Gastrocnemius medialis (tissue), 4 donors: ENCODE measurements at regions not wholly inside any gene's neighbourhood (a gene's known extent, or its start where the extent isn't known, plus 50 kb on each side); places are given as distances from the start of the nearest gene placed in this dataset.
"Not testable (repeated sequence)": the region's sequence is repeated elsewhere in the genome, so short reads cannot be mapped to it uniquely, and the experiment has no call there.

ENCODE experiments used
- ATAC-seq, 2 donors: fragments of 150-250 bp; one replicate each; pipeline ENCODE4 v1.9.1; 2016
- DNase-seq, 2 donors: peaks; one replicate each; pipeline ENCODE4 v3.0.0-alpha.2; 2019
- H3K27ac ChIP-seq, 4 donors: fragments of 200-600 bp; sonication (generic); 1 replicate in 1 of 4; 2 replicates in 3 of 4; pipeline ENCODE4 v1.5.1; 2016 to 2018; ENCODE audit warnings: mild to moderate bottlenecking in 2 of 4, moderate library complexity in 1 of 4
- H3K27me3 ChIP-seq, 3 donors: fragments of 200-600 bp; sonication (generic) in 2 of 3; 1 replicate in 1 of 3; 2 replicates in 2 of 3; pipeline versions ENCODE4 v1.5.1 to v1.6.0; 2016 to 2019; ENCODE audit warnings: mild to moderate bottlenecking in 1 of 3, moderate library complexity in 1 of 3
- H3K36me3 ChIP-seq, 2 donors: fragments of 200-600 bp; sonication (generic) in 1 of 2; one replicate each; pipeline ENCODE4 v1.5.1; 2017 to 2018
- H3K4me1 ChIP-seq, 2 donors: fragments of 200-600 bp; sonication (generic) in 1 of 2; one replicate each; pipeline ENCODE4 v1.5.1; 2016 to 2017; ENCODE audit warnings: mild to moderate bottlenecking in 2 of 2
- H3K4me3 ChIP-seq, 4 donors: fragments of 200-600 bp; sonication (generic) in 3 of 4; 1 replicate in 1 of 4; 2 replicates in 3 of 4; pipeline ENCODE4 v1.5.1; 2016 to 2019; ENCODE audit warnings: mild to moderate bottlenecking in 2 of 4
- H3K9me3 ChIP-seq, 3 donors: fragments of 200-600 bp; sonication (generic) in 2 of 3; 1 replicate in 1 of 3; 2 replicates in 2 of 3; pipeline ENCODE4 v1.5.1; 2016 to 2019
- POLR2A ChIP-seq, 2 donors: fragments of 450-650 bp; IDR thresholded peaks; one replicate each; pipeline ENCODE4 v1.6.1; 2017; ENCODE audit warnings: antibody characterized with exemption in 2 of 2, mild to moderate bottlenecking in 2 of 2, moderate library complexity in 2 of 2
- in situ Hi-C, 4 donors: fragments of 200-750 bp; cut with MboI; loops; one replicate each; pipeline versions ENCODE4 v1.15.0 to v1.8.0; 2017; ENCODE audit warnings: low sequenced_read_pairs in 4 of 4
- intact Hi-C: fragments of 100-400 bp; cut with DNase I; formaldehyde crosslinking; loops from one replicate; pipeline ENCODE4 v1.15.1; 2023; ENCODE audit warnings: low total_unique reads
- TF ChIP-seq, protein P1 (sequence below), 5 experiments: fragments of 450-650 bp in 3 of 5; fragments of 200-600 bp in 2 of 5; sonication (generic) in 2 of 5; IDR thresholded peaks in 4 of 5; conservative IDR thresholded peaks in 1 of 5; 1 replicate in 4 of 5; 2 replicates in 1 of 5; pipeline ENCODE4 v1.5.1; 2016 to 2019; ENCODE audit warnings: antibody characterized with exemption in 5 of 5, mild to moderate bottlenecking in 3 of 5, moderate library complexity in 3 of 5

DNA sequence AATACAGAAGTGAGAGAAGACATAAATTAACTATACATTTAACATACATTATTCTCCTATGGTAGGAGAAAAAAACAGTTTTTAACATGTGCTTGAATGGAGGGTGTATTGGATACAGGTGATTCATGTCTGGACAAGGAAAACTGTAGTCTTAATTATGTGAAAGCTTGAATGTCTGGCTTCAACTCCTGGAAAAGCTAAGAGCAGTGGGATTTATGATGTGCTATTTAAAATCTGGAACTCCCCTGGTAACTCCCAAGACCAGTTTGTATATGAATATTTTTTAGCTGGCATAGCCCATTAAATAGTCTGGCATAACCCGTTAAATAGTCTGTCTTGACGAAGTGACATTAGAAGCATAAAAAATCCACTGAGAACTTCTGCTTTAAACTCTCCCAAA is 410.0 kb upstream of the PTCHD4 start:
- H3K27ac ChIP-seq = no peak overlapping the region
- intact Hi-C loops = no loop called here
- in situ Hi-C loops = no loop called here
- no peaks in the 10 kb centered on the region for H3K9me3 ChIP-seq
- H3K4me3 ChIP-seq = no peak overlapping the region
- no peak for ATAC-seq
- H3K27me3 ChIP-seq = no peaks in the 10 kb centered on the region
- TF ChIP-seq, protein P1, sequence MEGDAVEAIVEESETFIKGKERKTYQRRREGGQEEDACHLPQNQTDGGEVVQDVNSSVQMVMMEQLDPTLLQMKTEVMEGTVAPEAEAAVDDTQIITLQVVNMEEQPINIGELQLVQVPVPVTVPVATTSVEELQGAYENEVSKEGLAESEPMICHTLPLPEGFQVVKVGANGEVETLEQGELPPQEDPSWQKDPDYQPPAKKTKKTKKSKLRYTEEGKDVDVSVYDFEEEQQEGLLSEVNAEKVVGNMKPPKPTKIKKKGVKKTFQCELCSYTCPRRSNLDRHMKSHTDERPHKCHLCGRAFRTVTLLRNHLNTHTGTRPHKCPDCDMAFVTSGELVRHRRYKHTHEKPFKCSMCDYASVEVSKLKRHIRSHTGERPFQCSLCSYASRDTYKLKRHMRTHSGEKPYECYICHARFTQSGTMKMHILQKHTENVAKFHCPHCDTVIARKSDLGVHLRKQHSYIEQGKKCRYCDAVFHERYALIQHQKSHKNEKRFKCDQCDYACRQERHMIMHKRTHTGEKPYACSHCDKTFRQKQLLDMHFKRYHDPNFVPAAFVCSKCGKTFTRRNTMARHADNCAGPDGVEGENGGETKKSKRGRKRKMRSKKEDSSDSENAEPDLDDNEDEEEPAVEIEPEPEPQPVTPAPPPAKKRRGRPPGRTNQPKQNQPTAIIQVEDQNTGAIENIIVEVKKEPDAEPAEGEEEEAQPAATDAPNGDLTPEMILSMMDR (IDR thresholded peaks at IDR 0.05 in 4 of 5, conservative IDR thresholded peaks at IDR 0.05 in 1 of 5) = no peak
- no peak for TF ChIP-seq POLR2A (IDR thresholded peaks at IDR 0.05)
- no peak for DNase-seq
- H3K36me3 ChIP-seq = no peaks in the 10 kb centered on the region
- H3K4me1 ChIP-seq = no peaks in the 10 kb centered on the region

DNA sequence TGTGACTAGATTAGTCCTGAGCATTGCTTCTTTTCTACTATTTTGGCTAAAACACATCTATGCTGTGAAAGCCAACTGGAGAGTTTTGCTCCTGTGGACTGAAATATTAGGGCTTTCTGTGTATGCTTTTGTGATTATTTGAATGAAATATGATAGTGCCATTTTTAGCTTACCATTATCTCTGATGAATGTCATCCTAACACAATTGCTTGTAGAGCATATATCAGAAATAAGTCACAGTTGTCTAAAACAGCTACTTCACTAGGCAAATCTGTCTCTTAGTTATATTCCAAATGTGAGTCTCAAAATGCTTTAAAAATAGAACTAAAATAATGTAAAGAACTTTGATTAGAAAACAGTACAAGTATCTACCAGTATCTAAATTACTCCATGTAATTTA is 401.4 kb upstream of the PTCHD4 start:
- Histone ChIP-seq H3K27me3 (no peaks in the 10 kb centered on the region), H3K4me3 (no peak overlapping the region), H3K27ac (no peak overlapping the region), H3K9me3 (no peaks in the 10 kb centered on the region), H3K4me1 (no peaks in the 10 kb centered on the region), H3K36me3 (no peaks in the 10 kb centered on the region)
- ATAC-seq (no peak), DNase-seq (no peak)
- intact Hi-C loops (no loop called here), in situ Hi-C loops (no loop called here)
- no peak for TF ChIP-seq POLR2A (IDR thresholded peaks at IDR 0.05)
- TF ChIP-seq, protein P1 (IDR thresholded peaks at IDR 0.05 in 4 of 5, conservative IDR thresholded peaks at IDR 0.05 in 1 of 5) = no peak

DNA sequence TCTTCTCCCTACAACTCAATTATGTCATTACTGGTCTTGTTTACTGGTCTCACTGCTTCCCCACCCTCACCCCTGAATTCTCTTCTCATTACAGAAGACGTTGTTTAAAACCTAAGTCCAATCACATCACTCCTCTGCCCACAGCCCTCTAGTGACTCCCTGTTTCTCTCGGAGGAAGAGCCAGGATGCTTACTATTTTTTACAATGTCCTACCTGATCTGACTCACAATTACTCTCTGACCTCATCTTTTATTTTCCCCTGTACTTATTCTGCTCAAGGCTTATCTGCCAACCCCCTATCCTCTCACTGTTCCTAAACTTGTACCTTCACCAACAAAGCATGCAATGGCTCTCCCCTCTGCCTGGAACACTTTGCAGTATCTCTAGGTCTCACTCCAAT is 400.4 kb upstream of the PTCHD4 start:
- Histone ChIP-seq H3K4me1 (no peaks in the 10 kb centered on the region), H3K27me3 (no peaks in the 10 kb centered on the region), H3K4me3 (no peak overlapping the region), H3K36me3 (no peaks in the 10 kb centered on the region), H3K9me3 (no peaks in the 10 kb centered on the region), H3K27ac (no peak overlapping the region)
- DNase-seq = no peak
- no peak for TF ChIP-seq POLR2A (IDR thresholded peaks at IDR 0.05)
- TF ChIP-seq, protein P1 (IDR thresholded peaks at IDR 0.05 in 4 of 5, conservative IDR thresholded peaks at IDR 0.05 in 1 of 5) = no peak
- in situ Hi-C loops (no loop called here), intact Hi-C loops (no loop called here)
- no peak for ATAC-seq

GRCh38 chr6:48505621-48506020 is 394.6 kb upstream of the PTCHD4 start:
- Histone ChIP-seq H3K9me3 (no peaks in the 10 kb centered on the region), H3K4me3 (no peak overlapping the region), H3K36me3 (no peaks in the 10 kb centered on the region), H3K27ac (no peak overlapping the region), H3K27me3 (no peaks in the 10 kb centered on the region), H3K4me1 (no peaks in the 10 kb centered on the region)
- in situ Hi-C loops (no loop called here), intact Hi-C loops (no loop called here)
- no peak for TF ChIP-seq POLR2A (IDR thresholded peaks at IDR 0.05)
- TF ChIP-seq, protein P1 (IDR thresholded peaks at IDR 0.05 in 4 of 5, conservative IDR thresholded peaks at IDR 0.05 in 1 of 5) = no peak
- DNase-seq = no peak
- ATAC-seq = no peak

DNA sequence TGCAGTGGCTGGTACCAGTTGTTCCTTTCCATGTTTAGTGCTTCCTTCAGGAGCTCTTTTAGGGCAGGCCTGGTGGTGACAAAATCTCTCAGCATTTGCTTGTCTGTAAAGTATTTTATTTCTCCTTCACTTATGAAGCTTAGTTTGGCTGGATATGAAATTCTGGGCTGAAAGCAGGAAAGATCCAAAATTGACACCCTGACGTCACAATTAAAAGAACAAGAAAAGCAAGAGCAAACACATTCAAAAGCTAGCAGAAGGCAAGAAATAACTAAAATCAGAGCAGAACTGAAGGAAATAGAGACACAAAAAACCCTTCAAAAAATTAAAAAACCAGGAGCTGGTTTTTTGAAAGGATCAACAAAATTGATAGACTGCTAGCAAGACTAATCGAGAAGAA is 382.4 kb upstream of the PTCHD4 start:
- intact Hi-C loops = not testable (repeated sequence)

More for the DNA sequence above, 382.4 kb upstream of the PTCHD4 start:
- H3K27ac ChIP-seq, ATAC-seq, DNase-seq, H3K9me3 ChIP-seq, H3K36me3 ChIP-seq, in situ Hi-C loops, H3K4me1 ChIP-seq, H3K27me3 ChIP-seq, H3K4me3 ChIP-seq: not testable (repeated sequence)
